ENCODE measurements at regions not wholly inside any gene's neighbourhood (a gene's known extent, or its start where the extent isn't known, plus 50 kb on each side); places are given as distances from the start of the nearest gene placed in this dataset.
"Not testable (repeated sequence)": the region's sequence is repeated elsewhere in the genome, so short reads cannot be mapped to it uniquely, and the experiment has no call there.

DNA sequence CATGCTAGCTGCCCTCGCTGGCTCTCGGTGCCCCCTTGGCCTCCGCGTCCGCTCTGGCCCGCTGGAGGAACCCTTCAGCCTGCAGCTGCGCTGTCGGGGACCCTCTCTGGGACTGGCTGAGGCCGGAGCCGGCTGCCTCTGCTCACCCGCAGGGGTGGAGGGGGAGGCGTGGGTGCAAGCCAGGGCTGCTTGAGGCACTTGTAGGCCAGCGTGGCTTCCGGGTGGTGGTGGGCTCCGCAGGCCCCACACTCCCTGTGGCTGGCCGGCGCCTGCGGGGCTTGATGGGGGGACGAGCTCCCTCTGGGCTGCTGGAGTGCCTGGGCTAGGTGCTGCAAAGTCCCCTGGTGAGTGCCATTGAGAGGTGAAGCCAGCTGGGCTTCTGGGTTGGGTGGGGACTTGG, 429.6 kb downstream of the LRRC70 start:
- TF ChIP-seq POLR2AphosphoS5 (IDR thresholded peaks at IDR 0.05), result no peak
- TF ChIP-seq EP300 (IDR thresholded peaks at IDR 0.05), result no peak
- no peak for TF ChIP-seq POLR2A (IDR thresholded peaks at IDR 0.05)
- TF ChIP-seq, protein P1, sequence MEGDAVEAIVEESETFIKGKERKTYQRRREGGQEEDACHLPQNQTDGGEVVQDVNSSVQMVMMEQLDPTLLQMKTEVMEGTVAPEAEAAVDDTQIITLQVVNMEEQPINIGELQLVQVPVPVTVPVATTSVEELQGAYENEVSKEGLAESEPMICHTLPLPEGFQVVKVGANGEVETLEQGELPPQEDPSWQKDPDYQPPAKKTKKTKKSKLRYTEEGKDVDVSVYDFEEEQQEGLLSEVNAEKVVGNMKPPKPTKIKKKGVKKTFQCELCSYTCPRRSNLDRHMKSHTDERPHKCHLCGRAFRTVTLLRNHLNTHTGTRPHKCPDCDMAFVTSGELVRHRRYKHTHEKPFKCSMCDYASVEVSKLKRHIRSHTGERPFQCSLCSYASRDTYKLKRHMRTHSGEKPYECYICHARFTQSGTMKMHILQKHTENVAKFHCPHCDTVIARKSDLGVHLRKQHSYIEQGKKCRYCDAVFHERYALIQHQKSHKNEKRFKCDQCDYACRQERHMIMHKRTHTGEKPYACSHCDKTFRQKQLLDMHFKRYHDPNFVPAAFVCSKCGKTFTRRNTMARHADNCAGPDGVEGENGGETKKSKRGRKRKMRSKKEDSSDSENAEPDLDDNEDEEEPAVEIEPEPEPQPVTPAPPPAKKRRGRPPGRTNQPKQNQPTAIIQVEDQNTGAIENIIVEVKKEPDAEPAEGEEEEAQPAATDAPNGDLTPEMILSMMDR (IDR thresholded peaks at IDR 0.05), result no peak
- H3K27me3 ChIP-seq, result no peaks in the 10 kb centered on the region
- 98% methylated on average over 8 of the region's 19 CpGs for WGBS
- H3K9me3 ChIP-seq, result peaks cover 8% of the 10 kb centered on the region
- H3K4me1 ChIP-seq, result no peaks in the 10 kb centered on the region
- peak in 1 of 2 donors; percentile 79 for DNase-seq (ENCODE audit: low spot score in 2 of 2)
- H3K4me3 ChIP-seq, result no peak overlapping the region
- no peak overlapping the region for H3K27ac ChIP-seq
- no peaks in the 10 kb centered on the region for H3K36me3 ChIP-seq

DNA sequence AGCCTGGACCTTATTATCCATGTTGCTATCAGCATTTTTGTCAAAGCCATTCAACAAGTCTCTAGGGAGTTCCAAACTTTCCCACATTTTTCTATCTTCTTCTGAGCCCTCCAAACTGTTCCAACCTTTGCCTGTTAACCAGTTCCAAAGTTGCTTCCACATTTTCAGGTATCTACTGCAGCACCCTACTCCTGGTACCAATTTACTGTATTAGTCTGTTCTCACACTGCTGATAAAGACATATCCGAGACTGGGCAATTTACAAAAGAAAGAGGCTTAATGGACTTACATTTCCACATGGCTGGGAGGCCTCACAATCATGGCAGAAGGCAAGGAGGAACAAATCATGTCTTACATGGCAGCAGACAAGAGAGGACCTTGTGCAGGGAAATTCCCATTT, 416.2 kb downstream of the LRRC70 start:
- DNase-seq (ENCODE audit: low spot score in 2 of 2); H3K4me3 ChIP-seq; H3K27me3 ChIP-seq; H3K4me1 ChIP-seq; H3K27ac ChIP-seq; H3K36me3 ChIP-seq: not testable (repeated sequence)
- peaks cover 19% of the 10 kb centered on the region for H3K9me3 ChIP-seq
- WGBS, result 60% methylated on average over 1 of the region's 1 CpG

DNA sequence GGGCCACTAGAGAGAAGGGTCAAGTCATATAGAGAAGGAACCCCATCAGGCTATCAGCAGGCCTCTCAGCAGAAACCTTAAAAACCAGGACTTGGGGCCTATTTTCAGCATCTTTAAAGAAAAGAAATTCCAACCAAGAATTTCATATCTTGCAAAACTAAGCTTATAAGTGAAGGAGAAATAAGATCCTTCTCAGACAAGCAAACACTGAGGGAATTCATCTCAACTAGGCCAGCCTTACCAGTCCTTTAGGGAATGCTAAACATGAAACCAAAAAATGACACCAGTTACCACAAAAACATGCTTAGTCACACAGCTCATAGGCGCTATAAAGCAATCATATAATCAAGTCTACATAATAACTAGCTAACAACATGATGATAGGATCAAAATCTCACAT, 407.1 kb downstream of the LRRC70 start:
- DNase-seq (ENCODE audit: low spot score in 2 of 2), result no peak
- no peak overlapping the region for H3K4me3 ChIP-seq
- TF ChIP-seq, protein P1 (IDR thresholded peaks at IDR 0.05), result no peak
- no peak for TF ChIP-seq POLR2A (IDR thresholded peaks at IDR 0.05)
- no peak for TF ChIP-seq EP300 (IDR thresholded peaks at IDR 0.05)
- no peak for TF ChIP-seq POLR2AphosphoS5 (IDR thresholded peaks at IDR 0.05)
- H3K27ac ChIP-seq, result no peak overlapping the region
- 94% methylated on average over 1 of the region's 1 CpG for WGBS
- no peaks in the 10 kb centered on the region for H3K27me3 ChIP-seq
- peaks cover 7% of the 10 kb centered on the region for H3K9me3 ChIP-seq
- no peaks in the 10 kb centered on the region for H3K36me3 ChIP-seq
- H3K4me1 ChIP-seq, result no peaks in the 10 kb centered on the region

GRCh38 chr5:62982348-62982747, 403.7 kb downstream of the LRRC70 start:
- H3K4me1 ChIP-seq, result no peaks in the 10 kb centered on the region
- WGBS, result 65% methylated on average over 3 of the region's 3 CpGs
- no peaks in the 10 kb centered on the region for H3K36me3 ChIP-seq
- TF ChIP-seq POLR2A (IDR thresholded peaks at IDR 0.05) (no peak), EP300 (IDR thresholded peaks at IDR 0.05) (no peak), POLR2AphosphoS5 (IDR thresholded peaks at IDR 0.05) (no peak)
- TF ChIP-seq, protein P1 (IDR thresholded peaks at IDR 0.05), result no peak
- H3K27me3 ChIP-seq, result no peaks in the 10 kb centered on the region
- H3K9me3 ChIP-seq, result peaks cover 7% of the 10 kb centered on the region
- no peak overlapping the region for H3K27ac ChIP-seq
- no peak for DNase-seq (ENCODE audit: low spot score in 2 of 2)
- H3K4me3 ChIP-seq, result no peak overlapping the region

GRCh38 chr5:62980884-62981283, 402.3 kb downstream of the LRRC70 start:
- H3K4me1 ChIP-seq, result no peaks in the 10 kb centered on the region
- DNase-seq (ENCODE audit: low spot score in 2 of 2), result no peak
- H3K4me3 ChIP-seq, result no peak overlapping the region
- no peaks in the 10 kb centered on the region for H3K36me3 ChIP-seq
- 86% methylated on average over 1 of the region's 1 CpG for WGBS
- no peak for TF ChIP-seq EP300 (IDR thresholded peaks at IDR 0.05)
- TF ChIP-seq, protein P1 (IDR thresholded peaks at IDR 0.05), result no peak
- TF ChIP-seq POLR2AphosphoS5 (IDR thresholded peaks at IDR 0.05), result no peak
- no peak for TF ChIP-seq POLR2A (IDR thresholded peaks at IDR 0.05)
- H3K9me3 ChIP-seq, result no peaks in the 10 kb centered on the region
- no peak overlapping the region for H3K27ac ChIP-seq
- H3K27me3 ChIP-seq, result no peaks in the 10 kb centered on the region

DNA sequence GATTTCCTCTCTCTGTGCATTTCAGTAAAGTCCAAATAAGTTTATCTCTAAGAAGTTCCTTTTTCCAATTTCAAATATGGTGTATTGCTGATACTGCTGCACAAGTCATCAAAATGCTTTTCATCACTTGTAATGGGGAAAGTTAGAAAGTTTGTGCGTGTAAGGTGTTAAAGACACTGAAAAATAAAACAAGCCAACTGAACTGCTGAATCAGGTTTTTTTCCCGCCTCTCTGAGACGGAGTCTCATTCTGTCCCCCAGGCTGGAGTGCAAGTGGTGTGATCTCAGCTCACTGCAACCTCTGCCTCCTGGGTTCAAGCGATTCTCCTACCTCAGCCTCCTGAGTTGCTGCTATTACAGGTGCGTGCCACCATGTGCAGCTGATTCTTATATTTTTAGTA, 400.9 kb downstream of the LRRC70 start:
- Histone ChIP-seq H3K9me3 (no peaks in the 10 kb centered on the region), H3K4me3 (no peak overlapping the region), H3K27me3 (no peaks in the 10 kb centered on the region), H3K27ac (no peak overlapping the region), H3K36me3 (no peaks in the 10 kb centered on the region), H3K4me1 (no peaks in the 10 kb centered on the region)
- WGBS, result 92% methylated on average over 5 of the region's 5 CpGs
- no peak for DNase-seq (ENCODE audit: low spot score in 2 of 2)
- TF ChIP-seq, protein P1 (IDR thresholded peaks at IDR 0.05), result no peak
- TF ChIP-seq POLR2A (IDR thresholded peaks at IDR 0.05), result no peak
- no peak for TF ChIP-seq EP300 (IDR thresholded peaks at IDR 0.05)
- TF ChIP-seq POLR2AphosphoS5 (IDR thresholded peaks at IDR 0.05), result no peak

Data from suprapubic skin (tissue), 4 donors.